ENCODE measurements at regions not wholly inside any gene's neighbourhood (a gene's known extent, or its start where the extent isn't known, plus 50 kb on each side); places are given as distances from the start of the nearest gene placed in this dataset.
"Not testable (repeated sequence)": the region's sequence is repeated elsewhere in the genome, so short reads cannot be mapped to it uniquely, and the experiment has no call there.

DNA sequence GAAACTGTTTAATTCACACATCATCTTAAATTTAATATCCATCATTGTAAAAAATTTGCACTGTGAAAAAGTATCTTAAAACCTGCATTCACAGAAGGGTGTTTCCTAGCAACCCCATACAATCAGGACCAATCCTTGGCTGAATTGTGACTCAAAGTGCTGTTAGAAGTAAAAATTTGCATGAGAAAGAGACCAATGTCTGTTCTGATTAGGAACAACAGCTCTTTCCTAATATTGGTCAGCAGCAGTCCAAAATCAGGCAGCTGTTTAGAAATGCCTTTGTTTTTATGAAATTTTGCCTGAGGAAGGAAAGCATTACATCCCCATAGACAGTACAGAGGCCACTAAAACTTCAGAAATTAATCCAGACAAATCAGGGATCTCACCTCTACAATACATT lies 987.0 kb downstream of the HACE1 start:
- DNase-seq = no peak

DNA sequence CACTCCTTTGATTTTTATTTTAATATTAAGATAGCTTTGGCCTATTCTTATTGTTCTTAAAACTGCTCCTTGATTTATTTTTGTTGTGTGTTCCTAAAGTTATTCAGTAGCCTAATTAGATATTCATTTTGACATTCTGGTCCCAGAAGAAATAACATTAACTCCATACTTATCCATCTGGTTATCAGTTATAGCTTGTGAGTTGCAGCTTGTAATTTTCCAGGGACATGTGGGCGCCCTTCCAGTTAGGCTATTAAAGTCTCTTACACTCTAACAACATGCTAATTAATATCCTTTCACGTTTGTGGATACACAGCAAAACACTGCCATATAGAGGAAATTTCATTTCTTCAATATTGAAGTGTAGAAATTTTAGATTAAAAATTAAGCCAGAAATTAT lies 987.5 kb downstream of the HACE1 start:
- DNase-seq = no peak

DNA sequence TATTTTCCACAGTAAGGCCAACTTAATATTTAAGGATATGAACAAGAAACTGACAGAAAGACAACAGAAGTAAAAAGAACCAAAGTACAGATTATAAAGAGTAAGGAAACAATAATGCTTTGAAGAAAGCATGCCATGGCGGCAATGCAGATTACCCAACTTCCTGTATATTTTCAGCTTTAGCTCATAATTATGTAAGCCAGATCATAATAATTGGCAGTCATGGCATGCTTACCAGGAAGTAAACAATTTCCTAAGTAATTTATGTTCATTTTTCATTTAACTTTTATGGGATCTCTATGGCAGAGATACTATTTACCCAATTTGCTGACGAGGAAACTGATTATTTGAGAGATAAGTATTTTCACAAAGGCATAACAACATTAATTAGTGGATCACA lies 988.7 kb downstream of the HACE1 start:
- no peak for DNase-seq

DNA sequence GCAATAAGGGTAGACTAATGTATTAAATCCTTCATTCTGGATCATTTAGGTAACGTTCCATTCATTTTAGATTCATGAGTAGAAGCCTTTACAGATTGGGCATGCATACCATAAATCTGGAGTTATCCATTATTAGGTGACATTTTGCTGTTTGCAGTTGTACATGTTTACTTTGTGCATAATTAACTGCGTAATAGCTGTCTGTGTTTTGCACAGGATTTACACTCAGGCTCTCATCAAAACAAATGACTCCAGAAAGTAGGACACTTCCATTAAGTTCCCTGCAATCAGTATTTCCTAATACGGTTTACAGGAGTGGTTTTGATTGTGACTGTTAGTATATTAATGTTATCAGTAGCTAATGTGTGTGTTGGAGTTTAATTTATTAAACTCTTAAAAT lies 997.4 kb downstream of the HACE1 start:
- DNase-seq = no peak

DNA sequence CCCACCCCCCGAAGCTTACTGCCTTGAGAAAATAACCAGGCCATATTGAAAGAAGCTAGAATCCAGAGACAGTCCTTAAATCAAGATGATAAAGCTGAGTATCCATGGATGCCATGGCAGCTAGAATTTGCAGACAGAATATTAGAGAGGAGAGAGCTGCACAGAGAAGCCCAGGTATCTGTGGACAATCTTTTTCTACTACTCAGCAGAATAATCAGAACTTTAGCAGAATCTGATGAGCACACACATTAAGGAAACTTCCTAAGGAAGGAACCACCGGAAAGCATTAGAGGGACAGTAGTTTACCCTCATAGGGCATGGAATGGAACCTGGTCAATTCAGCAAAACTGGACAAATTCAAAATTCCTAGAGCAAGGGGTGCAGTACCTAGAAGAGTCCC lies 1001.7 kb downstream of the HACE1 start:
- no peak for DNase-seq

DNA sequence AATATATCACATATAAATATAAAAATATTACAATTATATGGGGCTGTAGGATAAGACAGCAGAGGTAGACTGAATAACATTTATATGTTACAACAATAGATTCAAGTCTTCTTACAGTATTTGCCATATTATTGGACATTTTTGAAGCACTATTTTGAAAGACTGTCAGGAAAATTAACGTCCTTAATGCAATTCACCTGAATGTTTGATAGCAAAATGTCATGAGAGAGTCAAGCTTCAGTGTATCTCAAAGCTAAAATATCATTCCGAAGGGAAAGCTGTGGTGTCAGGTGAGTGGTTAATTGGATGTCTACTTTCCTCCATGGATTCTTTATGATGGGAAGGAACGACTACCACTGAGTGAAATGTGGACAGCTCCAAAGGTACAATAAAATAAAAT lies 1004.0 kb downstream of the HACE1 start:
- no peak for DNase-seq

DNA sequence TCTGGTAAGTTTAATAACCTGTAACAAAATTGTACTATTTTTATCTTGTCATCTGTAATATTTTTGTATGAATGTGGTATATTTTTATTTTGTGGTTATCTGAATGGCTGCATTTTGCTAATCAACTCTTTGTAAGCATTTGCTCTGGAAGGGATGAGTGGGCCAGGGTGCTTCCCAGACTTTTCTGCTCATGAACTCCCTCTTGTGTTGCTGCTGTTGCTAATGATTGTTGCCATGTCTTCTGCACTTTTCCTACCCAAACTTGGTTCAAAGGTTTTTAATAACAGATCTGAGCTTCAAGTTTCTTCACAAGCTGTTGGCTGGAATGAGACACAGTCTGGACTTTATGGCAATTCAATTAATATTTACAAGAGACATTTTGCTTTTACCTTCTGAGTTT lies 1005.7 kb downstream of the HACE1 start:
- no peak for DNase-seq

DNA sequence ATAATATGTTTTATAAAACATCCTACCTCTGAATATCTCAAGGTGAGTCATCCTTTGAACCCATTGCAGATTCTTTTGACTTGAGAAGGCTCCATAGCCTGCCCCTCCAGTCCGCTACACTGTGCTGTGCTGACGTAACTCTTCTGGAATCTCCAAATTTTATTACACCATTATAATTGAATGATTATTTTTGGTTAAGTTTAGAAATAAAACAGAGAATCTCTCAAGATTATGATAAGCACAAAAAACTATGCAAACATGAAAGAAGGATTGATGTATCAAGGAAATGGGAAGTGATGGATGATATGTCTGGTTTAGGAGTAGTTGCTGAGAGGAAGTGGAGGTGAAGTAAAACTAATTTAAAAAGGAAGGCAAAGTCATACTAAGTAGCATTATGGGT lies 1021.3 kb downstream of the HACE1 start:
- DNase-seq = no peak

DNA sequence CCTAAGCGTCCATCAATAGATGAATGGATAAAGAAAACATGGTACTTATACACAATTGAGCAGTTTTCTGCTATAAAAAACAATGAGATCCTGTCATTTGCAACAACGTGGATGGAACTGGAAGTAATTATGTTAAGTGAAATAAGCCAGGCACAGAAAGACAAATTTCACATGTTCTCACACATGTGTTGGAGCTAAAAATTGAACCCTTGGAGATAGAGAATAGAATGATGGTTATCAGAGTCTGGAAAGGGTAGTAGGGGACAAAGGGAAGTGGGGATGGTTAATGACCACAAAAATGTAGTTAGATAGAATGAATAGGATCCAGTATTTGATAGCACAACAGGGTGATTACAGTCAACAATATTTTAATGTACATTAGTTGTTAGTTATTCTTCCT lies 1033.5 kb downstream of the HACE1 start:
- DNase-seq = no peak

DNA sequence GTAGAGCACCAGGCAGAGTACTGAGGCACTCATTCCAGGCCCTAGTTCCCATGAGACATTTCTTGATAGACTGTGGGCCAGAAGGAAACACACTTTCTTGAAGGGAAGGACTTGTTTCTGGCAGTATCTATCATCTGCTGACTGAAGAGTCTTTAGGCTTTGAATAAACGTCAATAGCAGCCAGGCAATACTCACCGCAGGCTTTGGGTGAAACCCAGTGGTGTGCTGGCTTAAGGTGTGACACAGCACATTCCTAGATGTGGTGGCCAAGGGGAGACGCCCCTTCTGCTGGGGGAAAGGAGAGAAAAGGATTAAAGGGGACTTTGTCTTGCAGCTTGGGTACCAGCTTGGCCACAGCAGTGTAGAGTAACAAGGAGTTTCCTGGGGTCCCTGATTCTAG lies 1039.6 kb downstream of the HACE1 start:
- DNase-seq = no peak

DNA sequence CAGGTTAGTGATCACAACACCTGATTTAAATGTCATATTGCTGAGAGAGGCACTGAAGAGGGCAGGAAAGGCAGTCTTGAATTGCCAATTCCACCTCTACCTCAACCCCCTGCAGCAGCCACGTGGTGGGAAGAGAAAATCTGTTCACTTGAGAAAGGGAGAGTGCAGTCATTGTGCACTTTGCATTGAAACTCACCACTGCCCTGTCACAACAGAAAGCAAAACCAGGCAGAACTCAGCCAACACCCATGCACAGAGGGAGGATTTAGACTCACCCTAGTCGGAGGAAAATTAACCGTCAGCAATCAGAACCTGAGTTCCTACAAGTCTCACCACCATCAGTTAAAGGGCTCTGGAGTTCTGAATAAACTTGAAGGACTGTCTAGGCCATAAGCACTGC lies 1040.2 kb downstream of the HACE1 start:
- DNase-seq = no peak

DNA sequence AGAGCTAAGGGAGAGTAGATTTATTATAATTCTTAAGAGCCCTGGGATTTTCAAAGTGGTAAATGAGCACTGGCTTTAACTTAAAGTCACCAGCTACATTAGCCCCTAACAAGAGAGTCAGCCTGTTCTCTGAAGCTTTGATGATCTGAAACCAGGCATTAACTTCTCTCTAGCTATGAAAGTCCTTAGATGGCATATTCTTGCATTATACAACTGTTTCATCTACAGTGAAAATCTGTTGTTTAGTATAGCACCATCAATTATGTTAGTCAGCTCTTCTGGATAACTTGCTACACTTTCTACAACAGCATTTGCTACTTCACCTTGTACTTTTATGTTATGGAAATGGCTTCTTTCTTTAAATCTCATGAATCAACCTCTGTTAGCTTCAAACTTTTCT lies 1046.7 kb downstream of the HACE1 start:
- no peak for DNase-seq

DNA sequence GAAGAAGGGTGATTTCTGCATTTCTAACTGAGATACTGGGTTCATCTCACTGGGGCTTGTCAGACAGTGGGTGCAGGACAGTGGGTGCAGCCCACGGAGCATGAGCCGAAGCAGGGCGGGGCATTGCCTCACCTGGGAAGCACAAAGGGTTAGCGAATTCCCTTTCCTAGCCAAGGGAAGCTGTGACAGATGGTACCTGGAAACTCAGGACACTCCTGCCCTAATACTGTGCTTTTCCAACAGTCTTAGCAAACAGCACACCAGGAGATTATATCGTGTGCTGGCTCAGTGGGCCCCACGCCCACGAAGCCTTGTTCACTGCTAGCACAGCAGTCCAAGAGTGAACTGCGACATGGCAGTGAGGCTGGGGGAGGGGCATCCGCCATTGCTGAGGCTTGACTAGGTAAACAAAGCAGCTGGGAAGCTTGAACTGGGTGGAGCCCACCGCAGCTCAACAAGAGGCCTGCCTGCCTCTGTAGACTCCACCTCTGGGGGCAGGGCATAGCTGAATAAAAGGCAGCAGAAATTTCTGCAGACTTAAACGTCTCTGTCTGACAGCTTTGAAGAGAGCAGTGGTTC lies 1057.7 kb downstream of the HACE1 start:
- DNase-seq = not testable (repeated sequence)

DNA sequence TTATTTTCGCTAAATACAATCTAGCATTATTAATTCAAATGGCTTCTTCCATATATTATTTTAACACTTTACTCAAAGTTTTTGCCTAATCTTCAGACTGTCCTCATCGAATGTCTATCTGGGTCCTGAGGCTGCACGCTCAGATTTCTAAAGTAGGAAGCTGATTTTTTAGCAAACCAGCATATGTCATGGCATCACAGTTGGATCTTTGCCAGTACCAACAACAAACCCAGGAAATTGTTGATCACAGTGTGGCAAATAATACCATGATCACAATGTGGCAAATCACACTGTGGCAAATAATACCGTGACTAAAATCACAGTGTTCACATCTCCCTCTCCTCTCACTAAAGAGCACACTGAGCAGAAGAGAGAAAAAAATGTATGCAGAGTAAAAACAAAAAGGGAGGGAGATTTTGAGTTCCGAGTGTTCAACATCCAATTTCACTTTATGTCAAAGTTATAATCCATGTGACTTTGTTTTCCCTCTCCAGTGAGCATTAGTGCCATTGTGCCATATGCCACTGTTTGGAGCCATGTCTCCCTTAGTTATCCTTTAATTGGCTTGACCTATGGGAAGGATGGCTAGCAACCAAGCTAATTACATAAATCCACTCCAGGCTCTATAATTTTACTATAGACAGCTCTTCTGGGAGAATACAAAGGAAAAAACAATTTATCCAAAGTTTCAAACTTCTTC lies 1059.6 kb downstream of the HACE1 start:
- DNase-seq = no peak

DNA sequence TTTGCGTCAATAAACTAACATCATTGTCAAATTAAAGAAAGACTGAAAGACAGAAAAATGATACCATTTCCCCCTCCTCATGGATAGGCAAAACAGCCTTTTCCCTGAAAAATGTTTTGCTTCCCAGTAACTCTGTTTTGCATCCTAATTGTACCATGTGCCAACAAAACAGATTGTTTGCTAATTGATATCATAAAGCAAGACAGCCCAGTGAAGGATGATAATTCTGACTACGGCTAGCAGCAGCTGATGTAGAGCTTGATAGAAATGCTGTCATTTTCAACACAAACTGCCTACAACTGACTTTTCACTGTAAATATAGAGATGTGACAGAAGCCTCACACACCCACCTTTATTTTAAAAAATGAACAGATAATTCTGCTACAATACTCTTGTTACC lies 1061.6 kb downstream of the HACE1 start:
- no peak for DNase-seq

DNA sequence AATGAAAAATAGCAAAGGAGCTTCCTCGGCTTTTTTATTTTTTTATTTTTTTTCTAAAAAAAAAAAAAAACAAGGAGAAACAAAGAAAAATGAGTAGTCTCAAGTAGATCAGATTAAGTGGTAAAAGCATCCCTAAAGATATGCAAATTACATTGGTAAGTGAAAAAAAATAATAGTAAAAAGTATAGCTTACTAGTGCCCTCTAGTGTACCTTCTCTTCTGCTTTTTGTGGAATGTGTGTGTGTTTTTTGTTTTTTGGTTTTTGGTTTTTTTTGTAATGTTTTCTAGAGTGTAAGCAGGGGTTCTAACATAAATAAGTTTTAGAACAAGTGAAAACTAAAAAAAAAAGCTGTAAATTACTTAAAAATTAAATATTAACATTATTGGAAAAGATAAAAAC lies 1062.0 kb downstream of the HACE1 start:
- no peak for DNase-seq

DNA sequence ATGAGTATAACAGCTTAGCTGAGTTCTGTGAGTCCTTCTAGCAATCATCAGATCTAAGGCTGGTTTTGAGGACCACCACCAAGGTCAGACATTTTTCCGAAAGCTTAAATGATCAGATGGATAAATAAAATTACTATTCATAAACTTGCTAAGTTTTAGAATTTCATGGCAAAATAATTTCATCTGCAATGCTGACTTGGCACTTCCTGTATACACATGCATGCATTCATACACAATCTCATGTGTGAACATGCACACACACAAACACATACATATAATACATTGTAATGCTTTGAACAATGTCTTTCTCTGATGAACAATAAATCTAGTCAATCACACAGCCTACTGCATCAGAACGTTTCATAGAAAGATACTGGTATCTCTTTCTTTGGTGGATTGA lies 1068.3 kb downstream of the HACE1 start:
- no peak for DNase-seq

DNA sequence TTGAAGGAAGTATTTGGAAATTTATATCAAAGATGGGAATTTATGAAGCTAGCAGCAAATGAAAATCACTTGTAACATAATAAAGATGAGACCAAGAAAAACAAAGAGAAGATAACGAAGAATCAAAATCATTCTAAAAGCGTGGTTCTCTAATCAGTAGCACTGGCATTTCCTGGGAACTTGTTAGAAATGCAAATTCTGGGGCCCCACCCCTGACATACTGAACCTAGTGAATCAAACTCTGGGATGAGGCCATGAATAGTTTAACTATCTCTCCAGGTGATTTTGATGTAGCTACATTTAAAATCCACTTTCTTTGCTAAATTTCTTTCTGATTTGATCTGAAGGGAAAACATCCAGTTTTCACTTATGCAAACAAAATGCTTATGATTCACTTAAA lies 1075.6 kb downstream of the HACE1 start:
- no peak for DNase-seq

DNA sequence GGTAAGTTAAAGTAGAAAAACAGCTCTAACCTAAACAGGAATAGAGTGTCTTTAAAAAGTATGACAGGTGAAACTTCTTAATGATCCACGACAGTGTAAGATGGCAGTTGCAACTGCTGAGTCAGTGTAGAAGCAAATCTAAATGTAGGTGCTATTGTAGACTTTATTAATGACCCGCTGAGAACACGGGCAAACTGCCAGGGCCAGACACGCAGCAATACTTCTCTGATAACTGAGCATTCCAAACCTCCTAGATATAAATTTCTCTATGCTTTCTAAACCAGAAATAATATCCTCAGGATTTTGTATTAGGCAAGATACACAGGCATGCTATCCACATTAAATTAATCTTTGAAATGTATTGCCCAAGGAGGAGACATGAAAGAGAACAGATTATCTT lies 1076.4 kb downstream of the HACE1 start:
- peak; percentile 4 for DNase-seq

DNA sequence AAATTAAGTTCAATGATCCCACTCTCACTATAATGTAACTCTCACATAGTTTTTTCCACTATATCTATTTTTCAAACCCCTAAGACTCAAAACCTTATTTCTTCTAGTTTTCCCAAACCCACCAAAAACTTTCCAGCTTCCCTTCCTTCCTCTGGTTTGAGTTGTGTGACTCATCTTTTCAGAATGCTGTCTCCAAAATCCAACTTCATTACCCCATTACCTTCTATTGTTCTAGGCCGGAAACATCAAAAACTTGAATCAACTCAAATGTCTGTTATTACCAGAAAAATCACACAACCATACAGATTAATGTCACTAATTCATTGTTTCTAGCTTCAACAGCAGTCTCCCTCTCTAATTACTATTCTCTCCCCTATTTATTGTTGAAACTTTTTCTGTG lies 1090.3 kb downstream of the HACE1 start:
- no peak for DNase-seq

DNA sequence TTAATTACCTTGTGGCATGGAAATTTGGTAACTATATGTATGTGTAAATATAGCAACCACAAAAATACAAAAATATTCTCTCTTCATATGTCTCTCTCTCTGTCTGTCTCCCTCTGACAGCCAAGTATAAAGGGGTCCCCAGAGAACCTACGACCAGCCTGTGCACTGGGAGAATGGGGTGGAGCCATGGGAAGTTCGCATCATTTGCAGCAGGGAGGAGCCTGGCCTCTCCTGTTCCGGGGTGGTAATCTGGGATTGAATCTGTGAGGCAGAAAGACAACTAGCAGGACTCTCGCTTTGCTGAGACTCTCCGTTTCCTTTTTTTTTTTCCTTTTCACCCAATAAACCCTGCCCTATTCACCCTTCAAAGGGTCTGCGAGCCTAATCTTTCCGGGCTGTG lies 1109.1 kb downstream of the HACE1 start:
- no peak for DNase-seq

DNA sequence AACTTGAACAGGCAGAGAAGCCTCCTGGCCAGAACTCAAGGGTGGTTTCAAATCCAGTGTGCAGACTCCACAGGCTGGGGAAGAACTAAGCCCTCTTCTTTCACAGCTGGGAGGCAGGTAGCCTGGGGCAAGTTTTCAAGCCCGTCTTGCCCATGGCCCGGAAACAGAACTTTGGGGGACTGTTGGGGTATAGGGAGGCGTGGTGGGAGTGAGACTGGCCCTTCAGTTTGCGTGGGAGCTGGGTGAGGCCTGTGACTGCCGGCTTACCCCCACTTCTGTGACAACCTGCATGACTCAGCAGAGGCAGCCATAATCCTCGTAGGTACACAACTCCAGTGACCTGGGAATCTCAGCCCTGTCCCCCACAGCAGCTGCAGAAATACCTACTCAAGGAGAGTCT lies 1125.7 kb downstream of the HACE1 start:
- no peak for DNase-seq

DNA sequence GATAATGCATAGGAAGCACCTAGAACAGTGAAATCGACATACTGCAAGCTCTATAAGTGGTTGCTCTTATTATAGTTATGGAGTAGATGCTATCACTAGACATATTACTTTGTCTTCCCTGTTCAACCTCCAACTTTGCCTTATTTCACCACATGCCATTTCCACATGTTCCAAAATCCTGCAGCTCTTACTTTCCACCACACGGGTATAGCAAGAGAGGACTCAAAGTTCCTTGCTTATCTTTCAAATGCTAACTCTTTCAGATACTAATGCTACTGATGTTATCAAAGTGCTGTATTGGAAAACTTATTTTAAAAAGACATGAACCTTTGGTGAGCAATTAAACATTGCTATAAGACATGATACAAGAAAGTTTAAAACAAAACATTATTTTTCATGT lies 1130.1 kb downstream of the HACE1 start:
- DNase-seq = no peak

DNA sequence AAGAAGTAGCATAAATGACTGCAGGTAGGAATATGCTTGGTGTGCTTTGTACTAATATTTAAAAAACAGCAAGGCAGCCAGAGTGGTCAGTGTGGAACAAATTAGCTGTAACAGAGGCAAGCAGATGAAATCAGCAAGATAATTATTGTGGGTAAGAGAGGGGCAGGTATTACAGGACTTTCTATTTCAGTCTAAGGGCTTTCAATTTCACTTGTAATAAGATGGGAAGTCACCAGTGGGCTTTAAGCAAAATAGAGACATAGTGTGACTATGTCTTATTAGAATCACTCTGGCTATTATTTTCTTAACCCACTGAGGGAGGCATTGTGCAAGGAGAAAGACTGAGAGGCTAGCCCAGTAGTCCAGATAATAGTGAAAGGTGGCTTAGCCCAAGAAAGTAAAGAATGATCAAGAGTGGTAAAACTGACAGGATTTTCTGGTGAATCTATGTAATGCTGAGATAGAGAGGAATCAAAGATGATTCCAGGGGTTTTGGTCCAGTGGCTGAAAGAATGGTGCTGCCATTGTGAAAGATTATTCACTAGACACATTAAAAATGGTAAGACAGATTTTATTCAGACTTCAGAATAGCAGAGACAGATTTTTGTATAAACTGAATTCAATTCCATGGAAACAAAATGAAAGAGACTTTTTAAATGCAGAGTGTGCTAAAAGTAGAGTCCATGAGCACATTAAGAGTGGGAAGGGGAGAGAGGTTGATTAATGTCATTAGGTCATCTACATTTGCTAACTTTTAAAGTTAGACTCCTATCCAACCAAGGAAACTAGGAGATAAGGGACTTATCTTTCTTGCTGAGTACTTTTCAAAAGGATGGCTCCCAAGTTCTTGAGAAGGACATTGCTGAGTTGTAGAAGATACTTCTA lies 1136.0 kb downstream of the HACE1 start:
- no peak for DNase-seq

All from RPMI8226 (cell line).